Colonic mucosa (tissue), 4 donors: ENCODE measurements at regions not wholly inside any gene's neighbourhood (a gene's known extent, or its start where the extent isn't known, plus 50 kb on each side); places are given as distances from the start of the nearest gene placed in this dataset.

Source experiments
- DNase-seq: peaks from one replicate; pipeline ENCODE4 v3.0.0-alpha.2; 2020
- H3K27ac ChIP-seq: fragments of 200-600 bp; one replicate; pipeline ENCODE4 v1.8.0; 2021
- H3K27me3 ChIP-seq: fragments of 200-600 bp; one replicate; pipeline ENCODE4 v1.8.0; 2021
- H3K36me3 ChIP-seq: fragments of 200-600 bp; one replicate; pipeline ENCODE4 v1.8.0; 2021
- H3K4me1 ChIP-seq: fragments of 200-600 bp; one replicate; pipeline ENCODE4 v1.8.0; 2021; ENCODE audit warnings: mild to moderate bottlenecking
- H3K4me3 ChIP-seq: fragments of 200-600 bp; one replicate; pipeline ENCODE4 v1.8.0; 2021
- H3K9ac ChIP-seq, 2 donors: one replicate each; pipeline ENCODE4 v1.7.0; 2013; ENCODE audit warnings: control low read depth in 2 of 2, low read depth in 2 of 2, low read length in 2 of 2
- H3K9me3 ChIP-seq: fragments of 200-600 bp; one replicate; pipeline ENCODE4 v1.8.0; 2021
- CTCF ChIP-seq: fragments of 200-600 bp; IDR thresholded peaks from one replicate; pipeline ENCODE4 v1.8.0; 2022; ENCODE audit warnings: antibody characterized with exemption, mild to moderate bottlenecking
- intact Hi-C: fragments of 100-400 bp; cut with DNase I; formaldehyde crosslinking; loops from one replicate; pipeline ENCODE4 v1.14.1; 2022
- donor health status: healthy.
- donor health status: DM: no; HTN: no; CAD: no.
- donor health status: DM: no; HTN: no; CAD: no.

- TF ChIP-seq CTCF: no peak
- Histone ChIP-seq H3K4me1 (no peaks in the 10 kb centered on the region), H3K9me3 (no peaks in the 10 kb centered on the region), H3K27ac (no peak overlapping the region), H3K4me3 (no peak overlapping the region), H3K27me3 (no peaks in the 10 kb centered on the region), H3K36me3 (no peaks in the 10 kb centered on the region), H3K9ac (no peak overlapping the region)
- peak; percentile 3 for DNase-seq
- intact Hi-C loops: no loop called here
Measured at GRCh38 chr18:78751664-78752063, 228.0 kb upstream of the SALL3 start.

DNA sequence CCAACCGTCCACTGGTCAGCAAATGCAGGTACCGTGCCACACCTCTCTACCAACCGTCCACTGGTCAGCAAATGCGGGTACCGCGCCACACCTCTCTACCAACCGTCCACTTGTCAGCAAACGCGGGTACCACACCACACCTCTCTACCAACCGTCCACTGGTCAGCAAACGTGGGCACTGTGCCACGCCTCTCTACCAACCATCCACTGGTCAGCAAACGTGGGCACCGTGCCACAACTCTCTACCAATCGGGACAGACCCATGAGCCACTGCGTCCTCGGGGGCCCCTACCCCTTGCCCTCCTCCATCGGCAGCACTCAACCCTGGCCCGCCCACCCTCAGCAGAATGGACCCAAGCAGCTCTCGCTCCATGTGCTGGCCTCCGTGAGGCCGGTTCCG, 226.4 kb upstream of the SALL3 start:
- DNase-seq: peak; percentile 11
- TF ChIP-seq CTCF: no peak
- no peaks in the 10 kb centered on the region for H3K9me3 ChIP-seq
- no peak overlapping the region for H3K9ac ChIP-seq
- no peak overlapping the region for H3K27ac ChIP-seq
- no peaks in the 10 kb centered on the region for H3K27me3 ChIP-seq
- intact Hi-C loops: no loop called here
- H3K4me1 ChIP-seq: no peaks in the 10 kb centered on the region
- no peak overlapping the region for H3K4me3 ChIP-seq
- H3K36me3 ChIP-seq: no peaks in the 10 kb centered on the region

GRCh38 chr18:78754311-78755043, 225.1 kb upstream of the SALL3 start:
- no peaks in the 10 kb centered on the region for H3K4me1 ChIP-seq
- no peaks in the 10 kb centered on the region for H3K9me3 ChIP-seq
- intact Hi-C loops: no loop called here
- no peak overlapping the region for H3K9ac ChIP-seq
- no peak for TF ChIP-seq CTCF
- H3K27ac ChIP-seq: no peak overlapping the region
- DNase-seq: peak; percentile 15
- H3K36me3 ChIP-seq: no peaks in the 10 kb centered on the region
- no peak overlapping the region for H3K4me3 ChIP-seq
- no peaks in the 10 kb centered on the region for H3K27me3 ChIP-seq

DNA sequence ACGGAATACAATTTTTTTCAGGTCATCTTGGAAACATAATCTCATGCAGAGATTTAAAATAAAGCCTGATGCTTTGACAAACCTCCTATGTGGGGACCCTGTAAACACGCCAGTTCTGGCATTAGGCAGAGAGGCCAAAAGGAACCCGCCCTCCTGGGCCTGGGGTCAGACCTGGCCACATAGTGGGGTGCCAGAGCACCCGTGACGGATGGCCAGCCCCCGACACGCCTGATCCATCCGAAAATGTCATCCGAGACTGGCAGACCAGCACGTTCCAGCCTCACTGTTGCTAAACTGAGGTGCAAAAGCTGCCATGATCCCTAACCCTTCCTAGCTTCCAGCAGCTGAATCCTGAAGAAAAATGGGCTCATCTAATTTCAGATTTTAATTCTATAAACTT, 222.6 kb upstream of the SALL3 start:
- intact Hi-C loops: no loop called here
- H3K36me3 ChIP-seq: no peaks in the 10 kb centered on the region
- TF ChIP-seq CTCF: no peak
- H3K4me1 ChIP-seq: no peaks in the 10 kb centered on the region
- no peak overlapping the region for H3K27ac ChIP-seq
- no peaks in the 10 kb centered on the region for H3K27me3 ChIP-seq
- H3K9ac ChIP-seq: no peak overlapping the region
- peak; percentile 8 for DNase-seq
- H3K9me3 ChIP-seq: no peaks in the 10 kb centered on the region
- H3K4me3 ChIP-seq: no peak overlapping the region

- Histone ChIP-seq H3K4me3 (no peak overlapping the region), H3K27me3 (no peaks in the 10 kb centered on the region), H3K4me1 (no peaks in the 10 kb centered on the region), H3K9ac (no peak overlapping the region), H3K36me3 (no peaks in the 10 kb centered on the region), H3K27ac (no peak overlapping the region), H3K9me3 (no peaks in the 10 kb centered on the region)
- DNase-seq: peak; percentile 6
- intact Hi-C loops: no loop called here
- no peak for TF ChIP-seq CTCF
Measured at GRCh38 chr18:78758496-78758895, 221.1 kb upstream of the SALL3 start.
